Liver (tissue), 3 donors: ENCODE measurements at regions not wholly inside any gene's neighbourhood (a gene's known extent, or its start where the extent isn't known, plus 50 kb on each side); places are given as distances from the start of the nearest gene placed in this dataset.

Experiments
- CTCF ChIP-seq: fragments of 150-350 bp; IDR thresholded peaks from 2 replicates; pipeline ENCODE4 v1.5.1; 2017; ENCODE audit warnings: improper control_type of control experiment, low read depth, low read length; ENCODE audit not compliant: missing input control
- GABPA ChIP-seq, 2 donors: IDR thresholded peaks in 1 of 2; conservative IDR thresholded peaks in 1 of 2; 2 replicates each; pipeline ENCODE4 v1.6.1; 2016; ENCODE audit warnings: antibody characterized with exemption in 2 of 2, mild to moderate bottlenecking in 1 of 2, moderate library complexity in 1 of 2
- JUND ChIP-seq, 2 donors: IDR thresholded peaks; 2 replicates each; pipeline ENCODE4 v1.6.1; 2016; ENCODE audit warnings: antibody characterized with exemption in 2 of 2
- MAX ChIP-seq: IDR thresholded peaks from 2 replicates; pipeline ENCODE4 v1.6.1; 2016; ENCODE audit warnings: antibody characterized with exemption
- RAD21 ChIP-seq, 2 donors: IDR thresholded peaks; 2 replicates each; pipeline ENCODE4 v1.6.1; 2016; ENCODE audit warnings: antibody characterized with exemption in 2 of 2, mild to moderate bottlenecking in 2 of 2
- RXRA ChIP-seq, 2 donors: IDR thresholded peaks; 2 replicates each; pipeline ENCODE4 v1.6.1; 2017 to 2018; ENCODE audit warnings: antibody characterized with exemption in 2 of 2, mild to moderate bottlenecking in 1 of 2
- TAF1 ChIP-seq: conservative IDR thresholded peaks from 2 replicates; pipeline ENCODE4 v1.6.1; 2016; ENCODE audit warnings: antibody characterized with exemption, mild to moderate bottlenecking
- YY1 ChIP-seq: IDR thresholded peaks from 2 replicates; pipeline ENCODE4 v1.6.1; 2016; ENCODE audit warnings: antibody characterized with exemption, mild to moderate bottlenecking
- donor health status: healthy.
- donor health status: healthy.

GRCh38 chr2:221293949-221294742 is 278.0 kb downstream of the EPHA4 start:
- TF ChIP-seq CTCF (no peak), TAF1 (no peak), GABPA (IDR thresholded peaks at IDR 0.05 in 1 of 2, conservative IDR thresholded peaks at IDR 0.05 in 1 of 2) (no peak), RXRA (IDR thresholded peaks at IDR 0.05) (no peak), YY1 (no peak), RAD21 (IDR thresholded peaks at IDR 0.05) (no peak), MAX (no peak), JUND (IDR thresholded peaks at IDR 0.05) (no peak)
